ENCODE measurements at regions not wholly inside any gene's neighbourhood (a gene's known extent, or its start where the extent isn't known, plus 50 kb on each side); places are given as distances from the start of the nearest gene placed in this dataset.

- TF ChIP-seq EZH2phosphoT487 (IDR thresholded peaks at IDR 0.05; ENCODE audit: borderline replicate concordance, low read depth): no peak
- TF ChIP-seq EP300 (IDR thresholded peaks at IDR 0.05; ENCODE audit: borderline replicate concordance in 1 of 2, low read depth in 1 of 2, low read length in 1 of 2): no peak
- TF ChIP-seq, protein P1, sequence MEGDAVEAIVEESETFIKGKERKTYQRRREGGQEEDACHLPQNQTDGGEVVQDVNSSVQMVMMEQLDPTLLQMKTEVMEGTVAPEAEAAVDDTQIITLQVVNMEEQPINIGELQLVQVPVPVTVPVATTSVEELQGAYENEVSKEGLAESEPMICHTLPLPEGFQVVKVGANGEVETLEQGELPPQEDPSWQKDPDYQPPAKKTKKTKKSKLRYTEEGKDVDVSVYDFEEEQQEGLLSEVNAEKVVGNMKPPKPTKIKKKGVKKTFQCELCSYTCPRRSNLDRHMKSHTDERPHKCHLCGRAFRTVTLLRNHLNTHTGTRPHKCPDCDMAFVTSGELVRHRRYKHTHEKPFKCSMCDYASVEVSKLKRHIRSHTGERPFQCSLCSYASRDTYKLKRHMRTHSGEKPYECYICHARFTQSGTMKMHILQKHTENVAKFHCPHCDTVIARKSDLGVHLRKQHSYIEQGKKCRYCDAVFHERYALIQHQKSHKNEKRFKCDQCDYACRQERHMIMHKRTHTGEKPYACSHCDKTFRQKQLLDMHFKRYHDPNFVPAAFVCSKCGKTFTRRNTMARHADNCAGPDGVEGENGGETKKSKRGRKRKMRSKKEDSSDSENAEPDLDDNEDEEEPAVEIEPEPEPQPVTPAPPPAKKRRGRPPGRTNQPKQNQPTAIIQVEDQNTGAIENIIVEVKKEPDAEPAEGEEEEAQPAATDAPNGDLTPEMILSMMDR (IDR thresholded peaks at IDR 0.05): no peak
- no peak for TF ChIP-seq YY1 (IDR thresholded peaks at IDR 0.05; ENCODE audit: low read depth)
- TF ChIP-seq, protein P2, sequence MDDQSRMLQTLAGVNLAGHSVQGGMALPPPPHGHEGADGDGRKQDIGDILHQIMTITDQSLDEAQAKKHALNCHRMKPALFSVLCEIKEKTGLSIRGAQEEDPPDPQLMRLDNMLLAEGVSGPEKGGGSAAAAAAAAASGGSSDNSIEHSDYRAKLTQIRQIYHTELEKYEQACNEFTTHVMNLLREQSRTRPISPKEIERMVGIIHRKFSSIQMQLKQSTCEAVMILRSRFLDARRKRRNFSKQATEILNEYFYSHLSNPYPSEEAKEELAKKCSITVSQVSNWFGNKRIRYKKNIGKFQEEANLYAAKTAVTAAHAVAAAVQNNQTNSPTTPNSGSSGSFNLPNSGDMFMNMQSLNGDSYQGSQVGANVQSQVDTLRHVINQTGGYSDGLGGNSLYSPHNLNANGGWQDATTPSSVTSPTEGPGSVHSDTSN (IDR thresholded peaks at IDR 0.05): no peak
- no peak for TF ChIP-seq ZBTB33 (IDR thresholded peaks at IDR 0.05; ENCODE audit: borderline replicate concordance, low read depth)
- no peak for TF ChIP-seq RAD21 (IDR thresholded peaks at IDR 0.05; ENCODE audit: low read length)
- TF ChIP-seq GABPA (IDR thresholded peaks at IDR 0.05; ENCODE audit: low read depth): no peak
- no peak for TF ChIP-seq CHD2 (IDR thresholded peaks at IDR 0.05; ENCODE audit: low read length, partially characterized antibody)
- TF ChIP-seq RFX5 (IDR thresholded peaks at IDR 0.05; ENCODE audit: low read length): no peak
- TF ChIP-seq SIN3A (IDR thresholded peaks at IDR 0.05; ENCODE audit: borderline replicate concordance, low read depth, low read length): no peak
- no peak for TF ChIP-seq MAX (IDR thresholded peaks at IDR 0.05; ENCODE audit: low read depth)
- TF ChIP-seq MEF2A (IDR thresholded peaks at IDR 0.05; ENCODE audit: borderline replicate concordance, low read depth): no peak
- no peak for TF ChIP-seq RXRA (IDR thresholded peaks at IDR 0.05; ENCODE audit: borderline replicate concordance, low read depth)
Observed at GRCh38 chr5:56451742-56452141, 218.6 kb upstream of the ANKRD55 start.
